Kidney (tissue), 10 donors: ENCODE measurements at regions not wholly inside any gene's neighbourhood (a gene's known extent, or its start where the extent isn't known, plus 50 kb on each side); places are given as distances from the start of the nearest gene placed in this dataset.
"Not testable (repeated sequence)": the region's sequence is repeated elsewhere in the genome, so short reads cannot be mapped to it uniquely, and the experiment has no call there.

ENCODE experiments used
- DNase-seq, 5 donors: peaks; one replicate each; pipeline ENCODE4 v3.0.0-alpha.2; 2013 to 2020
- FAIRE-seq: peaks from 2 replicates; lab custom pipeline; 2012; peaks lifted over from hg19 to GRCh38; lab: Jason Lieb, UNC
- H3K27ac ChIP-seq, 2 donors: one replicate each; pipeline ENCODE4 v1.7.0; 2013; ENCODE audit warnings: low read depth in 2 of 2, low read length in 2 of 2, inconsistent platforms in 1 of 2
- H3K27me3 ChIP-seq: one replicate; pipeline ENCODE4 v1.7.1; 2013; ENCODE audit warnings: low read length, inconsistent platforms; ENCODE audit not compliant: control insufficient read depth, insufficient read depth
- H3K36me3 ChIP-seq, 3 donors: one replicate each; pipeline versions ENCODE4 v1.7.0 to v1.7.1; 2013; ENCODE audit warnings: low read length in 3 of 3, control low read depth in 1 of 3, inconsistent platforms in 1 of 3; ENCODE audit not compliant: insufficient read depth in 3 of 3, control insufficient read depth in 2 of 3
- H3K4me1 ChIP-seq, 3 donors: one replicate each; pipeline versions ENCODE4 v1.7.0 to v1.7.1; 2013; ENCODE audit warnings: low read length in 3 of 3, inconsistent platforms in 1 of 3, low read depth in 1 of 3; ENCODE audit not compliant: control insufficient read depth in 2 of 3, insufficient read depth in 2 of 3
- H3K4me3 ChIP-seq, 3 donors: one replicate each; pipeline versions ENCODE4 v1.7.0 to v1.8.1; 2013; ENCODE audit warnings: low read length in 3 of 3, control low read depth in 1 of 3, inconsistent platforms in 1 of 3
- H3K9ac ChIP-seq, 3 donors: one replicate each; pipeline versions ENCODE4 v1.7.0 to v1.7.1; 2013; ENCODE audit warnings: low read length in 3 of 3, control low read depth in 1 of 3, inconsistent platforms in 1 of 3
- H3K9me3 ChIP-seq, 3 donors: one replicate each; pipeline versions ENCODE4 v1.7.0 to v1.7.1; 2013; ENCODE audit warnings: low read length in 3 of 3, control low read depth in 1 of 3, inconsistent platforms in 1 of 3; ENCODE audit not compliant: control insufficient read depth in 2 of 3, insufficient read depth in 1 of 3
- intact Hi-C: fragments of 100-400 bp; cut with DNase I; formaldehyde crosslinking; loops from one replicate; pipeline ENCODE4 v1.11.1; 2022
- donor health status: control.
- donor health status: control.
- donor health status: DM: yes; HTN: yes; CAD: no.
- donor health status: Normal renal cell carcinoma (clear cell type).

DNA sequence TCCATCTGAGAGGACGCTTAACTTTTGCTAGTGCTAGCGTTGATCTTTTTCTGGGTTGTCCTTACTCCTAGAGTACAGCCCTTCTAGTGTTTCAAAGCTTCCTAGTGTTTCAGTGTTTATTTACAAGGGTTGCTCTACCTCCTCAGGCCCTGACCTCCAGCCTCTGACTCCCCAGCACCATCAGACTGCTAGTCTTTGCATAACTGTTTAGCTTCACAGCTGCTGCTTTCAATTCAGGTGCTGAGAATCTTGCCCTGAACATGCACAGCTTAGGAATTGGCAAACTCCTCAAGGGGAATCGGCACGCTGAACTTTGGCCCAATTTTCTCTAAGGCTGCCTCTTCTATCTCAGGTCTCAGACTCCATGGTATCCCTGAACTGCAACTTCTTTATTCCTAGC, 52.9 kb downstream of the OR52B4 start:
- intact Hi-C loops, H3K4me3 ChIP-seq, H3K9me3 ChIP-seq, FAIRE-seq, H3K4me1 ChIP-seq, H3K27me3 ChIP-seq, H3K36me3 ChIP-seq, H3K9ac ChIP-seq, H3K27ac ChIP-seq: not testable (repeated sequence)
- peak in 2 of 5 donors; percentile 7 to 9 for DNase-seq

DNA sequence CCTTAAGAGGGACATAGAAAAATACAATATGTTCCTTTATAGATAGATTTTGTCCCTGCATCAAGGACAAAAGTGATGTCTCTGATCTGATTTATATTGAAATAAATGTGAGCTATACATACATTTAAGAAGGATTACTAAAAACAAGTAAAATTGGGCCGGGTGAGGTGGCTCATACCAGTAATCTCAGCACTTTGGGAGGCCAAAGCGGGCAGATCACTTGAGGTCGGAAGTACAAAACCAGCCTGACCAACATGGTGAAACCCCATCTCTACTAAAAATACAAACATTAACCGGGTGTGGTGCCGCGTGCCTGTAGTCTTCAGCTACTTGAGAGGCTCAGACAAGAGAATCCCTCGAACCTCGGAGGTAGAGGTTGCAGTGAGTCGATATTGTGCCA, 91.0 kb downstream of the OR52B4 start:
- H3K27ac ChIP-seq, intact Hi-C loops, DNase-seq, FAIRE-seq, H3K9ac ChIP-seq, H3K4me3 ChIP-seq, H3K4me1 ChIP-seq, H3K36me3 ChIP-seq, H3K9me3 ChIP-seq, H3K27me3 ChIP-seq: not testable (repeated sequence)

DNA sequence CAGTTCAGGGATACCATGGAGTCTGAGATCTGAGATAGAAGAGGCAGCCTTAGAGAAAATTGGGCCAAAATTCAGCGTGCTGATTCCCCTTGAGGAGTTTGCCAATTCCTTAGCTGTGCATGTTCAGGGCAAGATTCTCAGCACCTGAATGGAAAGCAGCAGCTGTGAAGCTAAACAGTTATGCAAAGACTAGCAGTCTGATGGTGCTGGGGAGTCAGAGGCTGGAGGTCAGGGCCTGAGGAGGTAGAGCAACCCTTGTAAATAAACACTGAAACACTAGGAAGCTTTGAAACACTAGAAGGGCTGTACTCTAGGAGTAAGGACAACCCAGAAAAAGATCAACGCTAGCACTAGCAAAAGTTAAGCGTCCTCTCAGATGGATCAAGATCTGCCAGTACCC, 117.1 kb downstream of the OR52B4 start:
- H3K4me1 ChIP-seq, H3K4me3 ChIP-seq, FAIRE-seq, intact Hi-C loops, H3K9me3 ChIP-seq, H3K36me3 ChIP-seq, H3K9ac ChIP-seq, H3K27me3 ChIP-seq, H3K27ac ChIP-seq: not testable (repeated sequence)
- peak in 2 of 5 donors; percentile 1 to 3 for DNase-seq

- intact Hi-C loops, H3K9me3 ChIP-seq, H3K27ac ChIP-seq, H3K4me3 ChIP-seq, H3K27me3 ChIP-seq, H3K4me1 ChIP-seq, H3K9ac ChIP-seq, DNase-seq, FAIRE-seq, H3K36me3 ChIP-seq: not testable (repeated sequence)
These were observed 118.7 kb downstream of the OR52B4 start for GRCh38 chr11:4249475-4249874.

- H3K27me3 ChIP-seq, H3K4me3 ChIP-seq, H3K36me3 ChIP-seq, H3K4me1 ChIP-seq, H3K27ac ChIP-seq, FAIRE-seq, H3K9me3 ChIP-seq, H3K9ac ChIP-seq, intact Hi-C loops: not testable (repeated sequence)
- DNase-seq: peak in 1 of 5 donors; percentile 42
These were observed 130.4 kb downstream of the OR52B4 start for GRCh38 chr11:4237771-4238170.

DNA sequence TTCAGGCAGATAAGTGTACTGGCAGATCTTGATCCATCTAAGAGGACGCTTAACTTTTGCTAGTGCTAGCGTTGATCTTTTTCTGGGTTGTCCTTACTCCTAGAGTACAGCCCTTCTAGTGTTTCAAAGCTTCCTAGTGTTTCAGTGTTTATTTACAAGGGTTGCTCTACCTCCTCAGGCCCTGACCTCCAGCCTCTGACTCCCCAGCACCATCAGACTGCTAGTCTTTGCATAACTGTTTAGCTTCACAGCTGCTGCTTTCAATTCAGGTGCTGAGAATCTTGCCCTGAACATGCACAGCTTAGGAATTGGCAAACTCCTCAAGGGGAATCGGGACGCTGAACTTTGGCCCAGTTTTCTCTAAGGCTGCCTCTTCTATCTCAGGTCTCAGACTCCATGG, 124.3 kb downstream of the RRM1 start:
- H3K36me3 ChIP-seq, H3K4me3 ChIP-seq, H3K9ac ChIP-seq, H3K27ac ChIP-seq, H3K9me3 ChIP-seq, FAIRE-seq, intact Hi-C loops, H3K4me1 ChIP-seq, H3K27me3 ChIP-seq: not testable (repeated sequence)
- DNase-seq: peak in 1 of 5 donors; percentile 5
